HG03066 (cell line): ENCODE measurements at regions not wholly inside any gene's neighbourhood (a gene's known extent, or its start where the extent isn't known, plus 50 kb on each side); places are given as distances from the start of the nearest gene placed in this dataset.

Source experiments
- ATAC-seq: cut with Tn5 transposase; IDR thresholded peaks from one replicate; pipeline ENCODE4 v1.9.1; 2021; ENCODE audit warnings: low read depth; ENCODE audit not compliant: unreplicated experiment

DNA sequence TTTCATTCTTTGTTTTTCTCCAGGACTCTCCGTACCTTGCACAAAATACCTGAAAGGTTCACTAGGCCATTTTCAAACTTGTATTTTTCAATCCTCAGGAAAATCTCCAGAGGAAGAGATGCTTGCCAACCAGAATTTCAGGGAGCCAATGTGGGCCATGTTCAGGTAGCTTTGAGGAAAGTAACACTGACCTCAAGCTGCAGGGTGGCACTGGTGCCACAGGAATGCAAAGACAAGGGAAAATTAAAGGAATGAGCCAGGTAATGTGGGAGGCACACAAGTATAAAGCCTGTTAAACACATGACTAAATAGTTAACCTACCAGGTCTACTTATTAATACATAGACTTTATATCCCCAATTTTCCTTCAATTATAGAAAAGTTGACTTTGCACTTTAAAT lies 51.9 kb upstream of the GAP43 start:
- no peak for ATAC-seq
